ENCODE measurements at regions not wholly inside any gene's neighbourhood (a gene's known extent, or its start where the extent isn't known, plus 50 kb on each side); places are given as distances from the start of the nearest gene placed in this dataset.

GRCh38 chr2:180110469-180110868 is 103.4 kb upstream of the CWC22 start:
- Histone ChIP-seq H3K4me3 (no peak overlapping the region), H3K9me3 (no peaks in the 10 kb centered on the region), H3K27ac (no peak overlapping the region), H3K4me1 (no peaks in the 10 kb centered on the region), H3K36me3 (ENCODE audit: low read depth, missing control alignments) (no peaks in the 10 kb centered on the region), H3K27me3 (no peaks in the 10 kb centered on the region)
- TF ChIP-seq POLR2A (IDR thresholded peaks at IDR 0.05) (no peak), CTCF (IDR thresholded peaks at IDR 0.05) (no peak)
- intact Hi-C loops (cut with DNase I; ENCODE audit: low total_unique reads) = no loop called here
- 86 to 88% methylated on average over 6 of the region's 6 CpGs for WGBS, 2 donors
- no peak for DNase-seq

GRCh38 chr2:180101846-180102245 is 94.7 kb upstream of the CWC22 start:
- DNase-seq = no peak
- no peaks in the 10 kb centered on the region for H3K9me3 ChIP-seq
- no peaks in the 10 kb centered on the region for H3K27me3 ChIP-seq
- TF ChIP-seq POLR2A (IDR thresholded peaks at IDR 0.05) = no peak
- TF ChIP-seq CTCF (IDR thresholded peaks at IDR 0.05) = no peak
- no peaks in the 10 kb centered on the region for H3K36me3 ChIP-seq (ENCODE audit: low read depth, missing control alignments)
- intact Hi-C loops (cut with DNase I; ENCODE audit: low total_unique reads) = no loop called here
- H3K27ac ChIP-seq = no peak overlapping the region
- H3K4me3 ChIP-seq = no peak overlapping the region
- WGBS, 2 donors = 82 to 89% methylated on average over 1 of the region's 1 CpG
- no peaks in the 10 kb centered on the region for H3K4me1 ChIP-seq

- intact Hi-C loops (cut with DNase I; ENCODE audit: low total_unique reads) = no loop called here
- no peaks in the 10 kb centered on the region for H3K36me3 ChIP-seq (ENCODE audit: low read depth, missing control alignments)
- 83 to 88% methylated on average over 4 of the region's 4 CpGs for WGBS, 2 donors
- H3K4me1 ChIP-seq = no peaks in the 10 kb centered on the region
- no peaks in the 10 kb centered on the region for H3K27me3 ChIP-seq
- no peaks in the 10 kb centered on the region for H3K9me3 ChIP-seq
- H3K27ac ChIP-seq = no peak overlapping the region
- no peak for DNase-seq
- no peak overlapping the region for H3K4me3 ChIP-seq
- TF ChIP-seq POLR2A (IDR thresholded peaks at IDR 0.05) (no peak), CTCF (IDR thresholded peaks at IDR 0.05) (no peak)
These were observed 92.2 kb upstream of the CWC22 start for GRCh38 chr2:180099308-180099707.

GRCh38 chr2:180085144-180085543 is 78.0 kb upstream of the CWC22 start:
- Histone ChIP-seq H3K9me3 (no peaks in the 10 kb centered on the region), H3K27ac (no peak overlapping the region), H3K36me3 (ENCODE audit: low read depth, missing control alignments) (no peaks in the 10 kb centered on the region), H3K27me3 (no peaks in the 10 kb centered on the region), H3K4me1 (no peaks in the 10 kb centered on the region), H3K4me3 (no peak overlapping the region)
- TF ChIP-seq POLR2A (IDR thresholded peaks at IDR 0.05) (no peak), CTCF (IDR thresholded peaks at IDR 0.05) (no peak)
- intact Hi-C loops (cut with DNase I; ENCODE audit: low total_unique reads) = no loop called here
- no peak for DNase-seq

GRCh38 chr2:180077295-180077906 is 70.3 kb upstream of the CWC22 start:
- intact Hi-C loops (cut with DNase I; ENCODE audit: low total_unique reads) = no loop called here
- Histone ChIP-seq H3K4me1 (no peaks in the 10 kb centered on the region), H3K27me3 (no peaks in the 10 kb centered on the region), H3K9me3 (no peaks in the 10 kb centered on the region), H3K36me3 (ENCODE audit: low read depth, missing control alignments) (no peaks in the 10 kb centered on the region), H3K27ac (no peak overlapping the region), H3K4me3 (no peak overlapping the region)
- TF ChIP-seq POLR2A (IDR thresholded peaks at IDR 0.05) (no peak), CTCF (IDR thresholded peaks at IDR 0.05) (peak; percentile 48 to 83 (median 63))
- no peak for DNase-seq
- WGBS, 2 donors = 29 to 32% methylated on average over 3 of the region's 3 CpGs
